ENCODE measurements at regions not wholly inside any gene's neighbourhood (a gene's known extent, or its start where the extent isn't known, plus 50 kb on each side); places are given as distances from the start of the nearest gene placed in this dataset.

- DNase-seq (ENCODE audit: low spot score) = no peak
- no peak overlapping the region for H3K27ac Mint-ChIP-seq
- TF ChIP-seq ATF3 (CRISPR knock-in tag; conservative IDR thresholded peaks at IDR 0.05) (no peak), RELA (CRISPR knock-in tag; IDR thresholded peaks at IDR 0.05; ENCODE audit: borderline replicate concordance) (no peak), EMX1 (CRISPR knock-in tag; IDR thresholded peaks at IDR 0.05) (no peak), NFATC4 (CRISPR knock-in tag; IDR thresholded peaks at IDR 0.05) (no peak), ZNF423 (CRISPR knock-in tag; IDR thresholded peaks at IDR 0.05) (no peak), ARID4B (CRISPR knock-in tag; IDR thresholded peaks at IDR 0.05; ENCODE audit: borderline replicate concordance) (no peak), ZNF416 (CRISPR knock-in tag; IDR thresholded peaks at IDR 0.05) (no peak), ZBTB21 (CRISPR knock-in tag; IDR thresholded peaks at IDR 0.05; ENCODE audit: borderline replicate concordance) (no peak), CDX4 (CRISPR knock-in tag; IDR thresholded peaks at IDR 0.05; ENCODE audit: borderline replicate concordance) (no peak), ATF2 (CRISPR knock-in tag; IDR thresholded peaks at IDR 0.05; ENCODE audit: borderline replicate concordance, low read depth) (no peak), JUN (CRISPR knock-in tag; IDR thresholded peaks at IDR 0.05) (no peak), SMAD3 (CRISPR knock-in tag; IDR thresholded peaks at IDR 0.05; ENCODE audit: borderline replicate concordance) (no peak), GRHL2 (CRISPR knock-in tag; IDR thresholded peaks at IDR 0.05; ENCODE audit: insufficient replicate concordance, severe bottlenecking) (no peak), ZNF425 (CRISPR knock-in tag; conservative IDR thresholded peaks at IDR 0.05) (no peak)
- POLR2A ChIA-PET = no interaction called here
- H3K9me3 Mint-ChIP-seq = no peaks in the 10 kb centered on the region
- ATAC-seq = peak; percentile 60; the same call in 1 of the 2 replicates
- no peaks in the 10 kb centered on the region for H3K36me3 Mint-ChIP-seq
- H3K27me3 Mint-ChIP-seq (ENCODE audit: low read depth) = peaks cover 37% of the 10 kb centered on the region
- CTCF ChIA-PET = no interaction called here
- no peak overlapping the region for H3K4me3 Mint-ChIP-seq
- H3K4me1 Mint-ChIP-seq = peaks cover 28% of the 10 kb centered on the region
Observed at GRCh38 chr4:134145369-134145768, 56.2 kb downstream of the PABPC4L start.

GRCh38 chr4:134144337-134144736, 57.3 kb downstream of the PABPC4L start:
- Mint-ChIP-seq H3K9me3 (no peaks in the 10 kb centered on the region), H3K36me3 (no peaks in the 10 kb centered on the region), H3K4me1 (peaks cover 23% of the 10 kb centered on the region), H3K27me3 (ENCODE audit: low read depth) (peaks cover 37% of the 10 kb centered on the region), H3K27ac (no peak overlapping the region), H3K4me3 (no peak overlapping the region)
- DNase-seq (ENCODE audit: low spot score) = no peak
- ChIA-PET POLR2A (no interaction called here), CTCF (no interaction called here)
- ATAC-seq = no peak
- TF ChIP-seq CREB1 (CRISPR knock-in tag; IDR thresholded peaks at IDR 0.05) (no peak), TP53 (CRISPR knock-in tag; IDR thresholded peaks at IDR 0.05) (no peak), GTF2I (CRISPR knock-in tag; conservative IDR thresholded peaks at IDR 0.05) (no peak), MYBL2 (CRISPR knock-in tag; IDR thresholded peaks at IDR 0.05) (no peak), MLX (CRISPR knock-in tag; IDR thresholded peaks at IDR 0.05) (no peak), TEAD4 (CRISPR knock-in tag; IDR thresholded peaks at IDR 0.05) (no peak), ZNF425 (CRISPR knock-in tag; conservative IDR thresholded peaks at IDR 0.05) (no peak), ETV6 (CRISPR knock-in tag; IDR thresholded peaks at IDR 0.05) (no peak), ATF2 (CRISPR knock-in tag; IDR thresholded peaks at IDR 0.05; ENCODE audit: borderline replicate concordance, low read depth) (no peak)

Measured in WTC11 (cell line).